Hematopoietic multipotent progenitor cell treated with erythropoietin and hydrocortisone succinate and interleukin-3 and kit ligand, for 8 days (in vitro differentiated cells): ENCODE measurements at regions not wholly inside any gene's neighbourhood (a gene's known extent, or its start where the extent isn't known, plus 50 kb on each side); places are given as distances from the start of the nearest gene placed in this dataset.
"Not testable (repeated sequence)": the region's sequence is repeated elsewhere in the genome, so short reads cannot be mapped to it uniquely, and the experiment has no call there.

Experiments used
- DNase-seq: peaks from one replicate; pipeline ENCODE4 v3.0.0-alpha.2; 2015

- DNase-seq: not testable (repeated sequence)
Observed at GRCh38 chr1:172839639-172840038, 180.7 kb downstream of the FASLG start.

GRCh38 chr1:172843444-172843843 lies 184.5 kb downstream of the FASLG start:
- no peak for DNase-seq

GRCh38 chr1:172845371-172845770 lies 186.5 kb downstream of the FASLG start:
- no peak for DNase-seq

GRCh38 chr1:172845865-172846264 lies 187.0 kb downstream of the FASLG start:
- no peak for DNase-seq

GRCh38 chr1:172847814-172848213 lies 188.9 kb downstream of the FASLG start:
- not testable (repeated sequence) for DNase-seq

GRCh38 chr1:172849653-172850052 lies 190.8 kb downstream of the FASLG start:
- DNase-seq: no peak

- DNase-seq: no peak
Observed at GRCh38 chr1:172851077-172851476, 192.2 kb downstream of the FASLG start.

GRCh38 chr1:172851856-172852255 lies 193.0 kb downstream of the FASLG start:
- no peak for DNase-seq

- DNase-seq: not testable (repeated sequence)
Observed at GRCh38 chr1:172855983-172856382, 194.8 kb downstream of the TNFSF18 start.

GRCh38 chr1:172863031-172863430 lies 187.7 kb downstream of the TNFSF18 start:
- DNase-seq: no peak

GRCh38 chr1:172867216-172867818 lies 183.4 kb downstream of the TNFSF18 start:
- no peak for DNase-seq

- no peak for DNase-seq
Observed at GRCh38 chr1:172870901-172871606, 179.7 kb downstream of the TNFSF18 start.

- no peak for DNase-seq
Observed at GRCh38 chr1:172874950-172875349, 175.8 kb downstream of the TNFSF18 start.

GRCh38 chr1:172875892-172876291 lies 174.8 kb downstream of the TNFSF18 start:
- DNase-seq: no peak

GRCh38 chr1:172882385-172882784 lies 168.4 kb downstream of the TNFSF18 start:
- DNase-seq: no peak

GRCh38 chr1:172882791-172883386 lies 167.9 kb downstream of the TNFSF18 start:
- DNase-seq: no peak

GRCh38 chr1:172883387-172883791 lies 167.4 kb downstream of the TNFSF18 start:
- DNase-seq: no peak

- no peak for DNase-seq
Observed at GRCh38 chr1:172883844-172884243, 166.9 kb downstream of the TNFSF18 start.

GRCh38 chr1:172885411-172885810 lies 165.3 kb downstream of the TNFSF18 start:
- no peak for DNase-seq

- DNase-seq: no peak
Observed at GRCh38 chr1:172885971-172886370, 164.8 kb downstream of the TNFSF18 start.

- no peak for DNase-seq
Observed at GRCh38 chr1:172887162-172887561, 163.6 kb downstream of the TNFSF18 start.

- no peak for DNase-seq
Observed at GRCh38 chr1:172893146-172893841, 157.4 kb downstream of the TNFSF18 start.

- DNase-seq: peak; percentile 16
Observed at GRCh38 chr1:172894349-172895049, 156.2 kb downstream of the TNFSF18 start.
